ENCODE measurements at regions not wholly inside any gene's neighbourhood (a gene's known extent, or its start where the extent isn't known, plus 50 kb on each side); places are given as distances from the start of the nearest gene placed in this dataset.

DNA sequence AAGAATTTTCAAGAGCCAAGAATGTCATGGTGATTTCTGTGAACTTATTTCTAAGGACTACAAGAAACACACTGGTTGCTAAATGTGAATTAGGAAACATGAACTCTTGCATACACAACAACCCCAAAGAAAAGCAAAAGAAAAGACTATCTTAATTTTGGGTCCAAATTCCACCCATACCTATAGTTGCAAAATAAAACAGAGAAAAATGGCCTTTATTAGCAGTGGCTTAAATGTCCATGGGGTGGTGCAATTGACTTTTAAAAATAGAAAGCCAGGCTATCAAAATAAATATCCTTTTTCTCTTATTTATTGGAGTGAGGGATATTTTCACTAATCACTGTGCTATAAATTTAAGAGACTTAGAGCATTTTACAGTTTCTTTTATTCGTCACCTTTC, 80.9 kb upstream of the DPYD start:
- TF ChIP-seq CTCF (IDR thresholded peaks at IDR 0.05), result no peak
- no peak for TF ChIP-seq POLR2A (IDR thresholded peaks at IDR 0.05)
- no peak for TF ChIP-seq POLR2AphosphoS5 (IDR thresholded peaks at IDR 0.05)
- TF ChIP-seq EP300 (IDR thresholded peaks at IDR 0.05), result no peak
